Upper lobe of right lung (tissue), 1 donor: ENCODE measurements at regions not wholly inside any gene's neighbourhood (a gene's known extent, or its start where the extent isn't known, plus 50 kb on each side); places are given as distances from the start of the nearest gene placed in this dataset.

Source experiments
- ATAC-seq: fragments of 200-7000 bp; cut with Tn5 transposase; one replicate; pipeline ENCODE4 v1.9.1; 2020; ENCODE audit warnings: mild to moderate bottlenecking, moderate library complexity
- DNase-seq: peaks from one replicate; pipeline ENCODE4 v3.0.0-alpha.2; 2020
- H3K27ac ChIP-seq: fragments of 200-600 bp; one replicate; pipeline ENCODE4 v1.8.0; 2022
- H3K27me3 ChIP-seq: fragments of 200-600 bp; one replicate; pipeline ENCODE4 v1.8.0; 2022; ENCODE audit warnings: mild to moderate bottlenecking
- H3K36me3 ChIP-seq: fragments of 200-600 bp; one replicate; pipeline ENCODE4 v1.8.0; 2022
- H3K4me1 ChIP-seq: fragments of 200-600 bp; one replicate; pipeline ENCODE4 v1.8.0; 2022
- H3K4me3 ChIP-seq: fragments of 200-600 bp; one replicate; pipeline ENCODE4 v1.8.0; 2022; ENCODE audit warnings: mild to moderate bottlenecking
- H3K9me3 ChIP-seq: fragments of 200-600 bp; one replicate; pipeline ENCODE4 v1.8.0; 2022
- CTCF ChIP-seq: fragments of 200-600 bp; IDR thresholded peaks from one replicate; pipeline ENCODE4 v1.8.0; 2022; ENCODE audit warnings: antibody characterized with exemption
- intact Hi-C: fragments of 100-400 bp; cut with DNase I; formaldehyde crosslinking; loops from one replicate; pipeline ENCODE4 v1.11.0; 2022
- donor health status: DM: no; HTN: yes; CAD: no; lungs with severe emphysema.

GRCh38 chr2:189337656-189338055 lies 103.6 kb upstream of the WDR75 start:
- Histone ChIP-seq H3K27me3 (no peaks in the 10 kb centered on the region), H3K4me3 (no peak overlapping the region), H3K36me3 (no peaks in the 10 kb centered on the region), H3K27ac (no peak overlapping the region), H3K4me1 (no peaks in the 10 kb centered on the region), H3K9me3 (peaks cover 9% of the 10 kb centered on the region)
- intact Hi-C loops: no loop called here
- TF ChIP-seq CTCF: no peak
- no peak for DNase-seq
- no peak for ATAC-seq

- no peak overlapping the region for H3K4me3 ChIP-seq
- ATAC-seq (no peak), DNase-seq (no peak)
- H3K4me1 ChIP-seq: no peaks in the 10 kb centered on the region
- peaks cover 9% of the 10 kb centered on the region for H3K9me3 ChIP-seq
- H3K27ac ChIP-seq: peak overlapping the region; percentile 3
- no peaks in the 10 kb centered on the region for H3K36me3 ChIP-seq
- no peak for TF ChIP-seq CTCF
- intact Hi-C loops: no loop called here
- no peaks in the 10 kb centered on the region for H3K27me3 ChIP-seq
Observed at GRCh38 chr2:189338115-189338514, 103.2 kb upstream of the WDR75 start.

- H3K4me3 ChIP-seq: no peak overlapping the region
- TF ChIP-seq CTCF: no peak
- intact Hi-C loops: no loop called here
- DNase-seq (no peak), ATAC-seq (no peak)
- no peak overlapping the region for H3K27ac ChIP-seq
- no peaks in the 10 kb centered on the region for H3K4me1 ChIP-seq
- peaks cover 9% of the 10 kb centered on the region for H3K9me3 ChIP-seq
- H3K27me3 ChIP-seq: no peaks in the 10 kb centered on the region
- H3K36me3 ChIP-seq: no peaks in the 10 kb centered on the region
Observed at GRCh38 chr2:189341077-189341476, 100.2 kb upstream of the WDR75 start.

GRCh38 chr2:189344043-189344442 lies 97.2 kb upstream of the WDR75 start:
- ATAC-seq (no peak), DNase-seq (no peak)
- Histone ChIP-seq H3K4me1 (no peaks in the 10 kb centered on the region), H3K9me3 (peaks cover 9% of the 10 kb centered on the region), H3K27me3 (no peaks in the 10 kb centered on the region), H3K27ac (no peak overlapping the region), H3K4me3 (no peak overlapping the region), H3K36me3 (no peaks in the 10 kb centered on the region)
- intact Hi-C loops: no loop called here
- TF ChIP-seq CTCF: no peak

- ATAC-seq: peak; percentile 35
Observed at GRCh38 chr2:189347540-189347939, 93.7 kb upstream of the WDR75 start.

More at GRCh38 chr2:189347540-189347939, 93.7 kb upstream of the WDR75 start:
- intact Hi-C loops: no loop called here
- Histone ChIP-seq H3K36me3 (no peaks in the 10 kb centered on the region), H3K27me3 (no peaks in the 10 kb centered on the region), H3K9me3 (no peaks in the 10 kb centered on the region), H3K27ac (peak overlapping the region; percentile 9), H3K4me1 (no peaks in the 10 kb centered on the region), H3K4me3 (no peak overlapping the region)
- TF ChIP-seq CTCF: peak; percentile 24
- no peak for DNase-seq
